Uterus (tissue), 3 donors: ENCODE measurements at regions not wholly inside any gene's neighbourhood (a gene's known extent, or its start where the extent isn't known, plus 50 kb on each side); places are given as distances from the start of the nearest gene placed in this dataset.

Experiments
- DNase-seq, 2 donors: peaks; one replicate each; pipeline ENCODE4 v3.0.0-alpha.2; 2019 to 2020
- H3K27ac ChIP-seq, 2 donors: fragments of 200-600 bp; sonication (generic); 1 replicate in 1 of 2; 2 replicates in 1 of 2; pipeline ENCODE4 v1.5.1; 2016 to 2018
- H3K27me3 ChIP-seq, 2 donors: fragments of 200-600 bp; sonication (generic); one replicate each; pipeline ENCODE4 v1.5.1; 2018 to 2019; ENCODE audit warnings: control low read depth in 1 of 2
- H3K36me3 ChIP-seq, 2 donors: fragments of 200-600 bp; sonication (generic); one replicate each; pipeline ENCODE4 v1.5.1; 2019; ENCODE audit warnings: control low read depth in 1 of 2
- H3K4me1 ChIP-seq, 2 donors: fragments of 200-600 bp; sonication (generic); one replicate each; pipeline ENCODE4 v1.5.1; 2018 to 2019; ENCODE audit warnings: control low read depth in 1 of 2
- H3K4me3 ChIP-seq, 2 donors: fragments of 200-600 bp; sonication (generic); 1 replicate in 1 of 2; 2 replicates in 1 of 2; pipeline ENCODE4 v1.5.1; 2018 to 2019; ENCODE audit warnings: mild to moderate bottlenecking in 1 of 2
- H3K9me3 ChIP-seq, 2 donors: fragments of 200-600 bp; sonication (generic); one replicate each; pipeline ENCODE4 v1.5.1; 2019; ENCODE audit warnings: control low read depth in 1 of 2
- CTCF ChIP-seq, 4 experiments: fragments of 200-600 bp in 2 of 4; fragments of 450-650 bp in 2 of 4; sonication (generic) in 2 of 4; IDR thresholded peaks; one replicate each; pipeline ENCODE4 v1.5.1; 2016 to 2019; ENCODE audit warnings: antibody characterized with exemption in 4 of 4, mild to moderate bottlenecking in 2 of 4, moderate library complexity in 1 of 4
- POLR2A ChIP-seq, 2 donors: fragments of 450-650 bp; IDR thresholded peaks; one replicate each; pipeline ENCODE4 v1.6.1; 2016; ENCODE audit warnings: antibody characterized with exemption in 2 of 2, mild to moderate bottlenecking in 1 of 2, moderate library complexity in 1 of 2
- intact Hi-C: fragments of 100-400 bp; cut with DNase I; formaldehyde crosslinking; loops from one replicate; pipeline ENCODE4 v1.15.1; 2023; ENCODE audit warnings: low total_unique reads
- donor health status: DM: yes; HTN: yes; CAD: no.

- intact Hi-C loops: no loop called here
- H3K4me3 ChIP-seq: no peak overlapping the region
- TF ChIP-seq CTCF (IDR thresholded peaks at IDR 0.05) (no peak), POLR2A (IDR thresholded peaks at IDR 0.05) (no peak)
- DNase-seq: no peak
- H3K9me3 ChIP-seq: no peaks in the 10 kb centered on the region
- H3K36me3 ChIP-seq: no peaks in the 10 kb centered on the region
- H3K4me1 ChIP-seq: no peaks in the 10 kb centered on the region
- no peaks in the 10 kb centered on the region for H3K27me3 ChIP-seq
- H3K27ac ChIP-seq: no peak overlapping the region
These were observed 745.2 kb upstream of the C9orf72 start for GRCh38 chr9:28318515-28318914.

GRCh38 chr9:28319981-28320380 lies 746.7 kb upstream of the C9orf72 start:
- Histone ChIP-seq H3K36me3 (no peaks in the 10 kb centered on the region), H3K9me3 (no peaks in the 10 kb centered on the region), H3K27me3 (no peaks in the 10 kb centered on the region), H3K27ac (no peak overlapping the region), H3K4me3 (no peak overlapping the region), H3K4me1 (no peaks in the 10 kb centered on the region)
- no peak for TF ChIP-seq CTCF (IDR thresholded peaks at IDR 0.05)
- intact Hi-C loops: no loop called here
- DNase-seq: no peak

DNA sequence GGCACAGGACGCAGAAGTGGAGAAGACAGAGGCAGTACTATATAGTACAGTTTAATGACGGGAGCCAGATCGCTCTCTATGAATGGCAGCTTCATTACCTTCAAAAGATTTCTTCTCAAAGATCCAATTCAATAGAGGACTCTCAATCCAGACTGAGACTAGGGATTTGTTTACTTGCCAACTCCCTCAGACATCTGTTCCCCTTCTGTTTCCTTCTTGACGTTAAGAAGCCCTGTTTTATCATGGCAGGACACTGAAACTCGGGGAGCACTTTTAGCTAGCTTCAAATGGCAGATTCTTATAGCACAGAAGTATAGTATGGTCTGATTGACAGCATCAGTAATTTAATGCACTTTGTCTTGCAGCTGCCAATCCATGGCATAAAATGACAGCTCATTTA lies 747.3 kb upstream of the C9orf72 start:
- Histone ChIP-seq H3K4me1 (no peaks in the 10 kb centered on the region), H3K27me3 (no peaks in the 10 kb centered on the region), H3K36me3 (no peaks in the 10 kb centered on the region), H3K27ac (no peak overlapping the region), H3K4me3 (no peak overlapping the region), H3K9me3 (no peaks in the 10 kb centered on the region)
- intact Hi-C loops: no loop called here
- TF ChIP-seq CTCF (IDR thresholded peaks at IDR 0.05) (no peak), POLR2A (IDR thresholded peaks at IDR 0.05) (no peak)
- DNase-seq: no peak

GRCh38 chr9:28329323-28329722 lies 756.0 kb upstream of the C9orf72 start:
- intact Hi-C loops: no loop called here
- TF ChIP-seq CTCF (IDR thresholded peaks at IDR 0.05): no peak
- no peak for TF ChIP-seq POLR2A (IDR thresholded peaks at IDR 0.05)
- no peaks in the 10 kb centered on the region for H3K9me3 ChIP-seq
- no peak for DNase-seq
- no peaks in the 10 kb centered on the region for H3K36me3 ChIP-seq
- H3K4me3 ChIP-seq: no peak overlapping the region
- no peaks in the 10 kb centered on the region for H3K4me1 ChIP-seq
- no peaks in the 10 kb centered on the region for H3K27me3 ChIP-seq
- no peak overlapping the region for H3K27ac ChIP-seq

DNA sequence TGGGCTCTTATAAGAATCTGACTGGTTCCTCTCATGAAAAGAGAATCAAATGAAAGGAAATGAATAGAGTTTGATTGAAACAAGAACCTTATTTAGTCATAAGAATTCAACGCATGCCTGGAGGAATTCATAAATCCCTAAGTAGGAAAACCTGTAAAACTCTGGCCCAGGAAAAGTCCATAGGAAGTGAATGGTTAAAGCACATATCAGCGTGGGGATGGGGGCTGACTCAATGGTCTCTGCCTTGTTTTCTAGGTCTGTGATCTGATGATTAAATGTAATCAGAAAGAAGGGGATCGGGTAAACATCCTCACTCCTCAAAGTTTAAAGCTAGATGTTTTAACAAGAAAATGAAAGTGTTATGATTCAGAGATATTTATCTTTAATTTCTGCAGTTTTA lies 759.4 kb upstream of the C9orf72 start:
- DNase-seq: no peak
- H3K27me3 ChIP-seq: no peaks in the 10 kb centered on the region
- TF ChIP-seq CTCF (IDR thresholded peaks at IDR 0.05) (no peak), POLR2A (IDR thresholded peaks at IDR 0.05) (no peak)
- no peak overlapping the region for H3K27ac ChIP-seq
- no peak overlapping the region for H3K4me3 ChIP-seq
- no peaks in the 10 kb centered on the region for H3K9me3 ChIP-seq
- H3K4me1 ChIP-seq: no peaks in the 10 kb centered on the region
- intact Hi-C loops: no loop called here
- no peaks in the 10 kb centered on the region for H3K36me3 ChIP-seq
